CD4-positive, alpha-beta T cell treated with Interleukin-4 for 1 hour (primary cell): ENCODE measurements at regions not wholly inside any gene's neighbourhood (a gene's known extent, or its start where the extent isn't known, plus 50 kb on each side); places are given as distances from the start of the nearest gene placed in this dataset.

Experiments used
- DNase-seq, 2 donors: peaks; one replicate each; pipeline ENCODE4 v3.0.0-alpha.2; 2020 to 2022

- no peak for DNase-seq
These were observed 225.9 kb downstream of the WDR11 start for GRCh38 chr10:121076776-121077715.

GRCh38 chr10:121078036-121078435, 226.9 kb downstream of the WDR11 start:
- DNase-seq = no peak

GRCh38 chr10:121078672-121079102, 227.5 kb downstream of the WDR11 start:
- DNase-seq = no peak

- DNase-seq = no peak
These were observed 228.1 kb downstream of the WDR11 start for GRCh38 chr10:121079226-121079625.

GRCh38 chr10:121080281-121080891, 229.2 kb downstream of the WDR11 start:
- no peak for DNase-seq

- DNase-seq = no peak
These were observed 230.1 kb downstream of the WDR11 start for GRCh38 chr10:121081306-121081705.

- DNase-seq = no peak
These were observed 231.8 kb downstream of the WDR11 start for GRCh38 chr10:121082984-121083383.

GRCh38 chr10:121084016-121084674, 233.0 kb downstream of the WDR11 start:
- no peak for DNase-seq

- DNase-seq = no peak
These were observed 233.5 kb downstream of the WDR11 start for GRCh38 chr10:121084675-121085070.

- no peak for DNase-seq
These were observed 234.2 kb downstream of the WDR11 start for GRCh38 chr10:121085367-121085766.

- DNase-seq = no peak
These were observed 236.0 kb downstream of the WDR11 start for GRCh38 chr10:121087129-121087528.

- DNase-seq = no peak
These were observed 236.5 kb downstream of the WDR11 start for GRCh38 chr10:121087688-121088087.

GRCh38 chr10:121088524-121088923, 237.4 kb downstream of the WDR11 start:
- DNase-seq = no peak

- no peak for DNase-seq
These were observed 238.3 kb downstream of the WDR11 start for GRCh38 chr10:121089434-121089833.

GRCh38 chr10:121091961-121092719, 241.0 kb downstream of the WDR11 start:
- no peak for DNase-seq

- DNase-seq = no peak
These were observed 241.5 kb downstream of the WDR11 start for GRCh38 chr10:121092720-121093095.

GRCh38 chr10:121096617-121097431, 245.7 kb downstream of the WDR11 start:
- DNase-seq = no peak

- DNase-seq = no peak
These were observed 247.0 kb downstream of the WDR11 start for GRCh38 chr10:121098211-121098610.

- DNase-seq = no peak
These were observed 247.6 kb downstream of the WDR11 start for GRCh38 chr10:121098751-121099150.

GRCh38 chr10:121099181-121099580, 248.0 kb downstream of the WDR11 start:
- DNase-seq = no peak

GRCh38 chr10:121099592-121099991, 248.4 kb downstream of the WDR11 start:
- DNase-seq = no peak

GRCh38 chr10:121101561-121101960, 250.4 kb downstream of the WDR11 start:
- no peak for DNase-seq
